C4-2B (cell line): ENCODE measurements at regions not wholly inside any gene's neighbourhood (a gene's known extent, or its start where the extent isn't known, plus 50 kb on each side); places are given as distances from the start of the nearest gene placed in this dataset.

Experiments
- CTCF ChIP-seq: fragments of 450-650 bp; conservative IDR thresholded peaks from 2 replicates; pipeline ENCODE4 v1.5.1; 2017; ENCODE audit warnings: mild to moderate bottlenecking
- ZFX ChIP-seq: fragments of 450-650 bp; IDR thresholded peaks from 2 replicates; pipeline ENCODE4 v1.6.1; 2017

GRCh38 chr18:21960189-21960588 lies 209.2 kb upstream of the GATA6 start:
- TF ChIP-seq ZFX (no peak), CTCF (no peak)
